HG02759 (cell line): ENCODE measurements at regions not wholly inside any gene's neighbourhood (a gene's known extent, or its start where the extent isn't known, plus 50 kb on each side); places are given as distances from the start of the nearest gene placed in this dataset.
"Not testable (repeated sequence)": the region's sequence is repeated elsewhere in the genome, so short reads cannot be mapped to it uniquely, and the experiment has no call there.

ENCODE experiments used
- ATAC-seq: cut with Tn5 transposase; IDR thresholded peaks from one replicate; pipeline ENCODE4 v1.9.1; 2021; ENCODE audit warnings: mild to moderate bottlenecking, moderate library complexity; ENCODE audit not compliant: unreplicated experiment

DNA sequence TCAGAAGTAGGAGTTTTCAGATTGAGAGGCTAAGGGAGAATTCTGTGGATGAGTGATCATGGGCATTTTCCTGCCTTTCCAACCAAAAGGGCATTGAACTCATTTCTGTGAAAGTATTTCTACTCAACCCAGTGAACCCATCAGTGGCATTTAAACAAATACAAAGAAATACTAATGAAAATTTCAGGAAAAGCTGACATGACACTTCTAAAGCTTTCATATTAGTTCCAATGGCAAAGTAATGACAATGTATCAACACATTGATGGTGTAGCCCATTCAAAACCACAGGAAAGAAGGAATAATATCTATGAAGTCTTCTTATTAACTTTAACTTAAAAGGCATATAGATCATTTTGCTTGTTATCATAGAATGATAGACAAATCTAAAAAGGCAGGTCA is 183.5 kb upstream of the ANXA10 start:
- no peak for ATAC-seq

DNA sequence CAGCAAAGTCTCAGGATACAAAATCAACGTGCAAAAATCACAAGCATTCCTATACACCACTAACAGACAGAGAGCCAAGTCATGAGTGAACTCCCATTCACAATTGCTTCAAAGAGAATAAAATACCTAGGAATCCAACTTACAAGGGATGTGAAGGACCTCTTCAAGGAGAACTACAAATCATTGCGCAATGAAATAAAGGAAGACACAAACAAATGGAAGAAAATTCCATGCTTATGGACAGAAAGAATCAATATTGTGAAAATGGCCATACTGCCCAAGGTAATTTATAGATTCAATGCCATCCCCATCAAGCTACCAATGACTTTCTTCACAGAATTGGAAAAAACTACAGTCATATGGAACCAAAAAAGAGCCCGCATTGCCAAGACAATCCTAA is 179.8 kb upstream of the ANXA10 start:
- not testable (repeated sequence) for ATAC-seq

DNA sequence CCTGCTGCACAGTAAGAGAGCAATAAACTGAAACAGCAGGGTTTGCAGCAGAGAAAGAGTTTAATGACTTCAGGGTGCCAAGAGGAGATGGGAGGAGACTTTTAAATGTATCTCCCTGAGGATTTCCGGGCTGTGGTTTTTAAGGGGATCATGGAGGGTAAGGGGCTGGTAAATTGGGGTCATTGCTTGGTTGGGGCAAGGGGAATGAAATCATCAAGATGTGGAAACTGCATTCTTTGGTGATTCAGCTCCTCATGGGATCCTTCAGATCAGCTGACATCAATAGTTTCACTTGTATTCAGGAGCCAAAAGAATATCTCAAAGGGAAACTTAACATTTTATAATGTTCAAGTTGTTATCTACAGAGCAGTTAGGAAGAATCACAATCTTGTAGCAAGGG is 174.3 kb upstream of the ANXA10 start:
- ATAC-seq, result no peak

DNA sequence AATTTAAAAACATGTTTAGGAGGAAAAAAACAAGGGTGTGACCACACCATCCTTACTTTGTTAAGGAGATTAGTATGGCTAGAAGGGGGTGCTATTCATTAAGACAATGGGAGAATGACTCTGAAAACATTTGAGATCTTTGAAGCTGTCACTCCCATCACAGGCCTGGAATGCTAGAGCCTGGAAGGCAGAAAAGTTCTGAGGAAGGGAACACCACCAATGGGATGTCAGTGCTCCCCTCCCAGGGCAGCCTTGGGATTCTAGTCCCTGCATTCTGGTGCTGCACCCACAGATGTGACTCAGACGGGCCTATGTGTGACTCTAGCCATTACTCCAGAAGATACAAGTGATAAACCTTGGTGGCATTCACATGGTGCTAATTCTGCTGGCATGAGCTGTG is 162.2 kb upstream of the ANXA10 start:
- no peak for ATAC-seq

DNA sequence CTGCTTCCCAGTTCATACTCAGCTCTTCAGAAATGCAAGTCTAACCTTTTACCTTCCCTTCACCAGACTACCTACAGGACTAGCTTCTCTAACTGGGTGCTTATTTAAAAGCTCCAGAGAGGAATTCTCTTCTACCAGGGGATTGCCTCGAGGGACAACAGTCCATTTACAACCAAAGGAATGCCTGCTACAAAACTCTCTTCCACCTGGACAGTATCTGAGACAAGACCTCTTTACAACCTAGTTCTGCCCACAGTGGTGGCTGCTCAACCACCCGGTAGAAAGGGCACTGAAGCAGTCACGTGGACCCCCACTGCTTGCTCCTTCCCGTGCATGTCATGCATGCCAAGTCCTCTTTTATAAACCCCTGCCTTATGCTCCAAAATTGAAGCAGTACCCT is 158.1 kb upstream of the ANXA10 start:
- no peak for ATAC-seq

DNA sequence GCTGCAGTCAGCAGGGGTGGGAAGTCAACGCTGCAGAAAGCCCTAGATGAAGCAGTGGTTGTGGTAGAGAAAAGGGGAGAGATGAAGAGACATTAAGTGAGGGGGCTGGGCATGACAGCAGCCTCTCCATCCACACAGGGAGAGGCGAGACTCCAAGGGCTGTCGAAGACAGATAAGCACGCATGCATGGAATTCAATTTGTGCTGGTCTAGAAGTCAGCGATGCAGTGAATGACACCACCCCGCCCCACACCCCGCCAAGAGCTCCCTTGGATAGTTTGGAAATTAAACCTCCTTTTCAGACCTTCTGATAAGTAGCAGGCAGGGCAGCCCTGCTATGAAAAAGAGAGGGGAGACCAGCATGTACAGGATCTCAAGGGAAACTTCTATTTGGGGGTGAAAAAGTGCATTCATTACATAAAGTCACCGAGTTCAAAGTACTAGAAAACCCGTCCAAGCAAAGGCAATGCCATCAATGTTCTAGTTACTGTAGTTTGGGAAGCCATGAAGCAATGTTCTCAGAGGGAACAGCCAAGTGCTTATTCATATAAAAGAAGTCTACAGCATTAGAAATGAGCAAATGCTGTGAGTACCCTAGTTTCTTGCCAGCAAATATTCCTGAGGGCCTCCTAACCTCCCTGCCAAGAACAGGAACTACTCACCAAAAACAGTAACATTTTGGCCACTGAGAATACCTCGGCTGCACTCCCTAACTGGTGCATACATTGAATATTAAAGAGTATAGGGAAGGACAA is 152.3 kb upstream of the ANXA10 start:
- no peak for ATAC-seq

DNA sequence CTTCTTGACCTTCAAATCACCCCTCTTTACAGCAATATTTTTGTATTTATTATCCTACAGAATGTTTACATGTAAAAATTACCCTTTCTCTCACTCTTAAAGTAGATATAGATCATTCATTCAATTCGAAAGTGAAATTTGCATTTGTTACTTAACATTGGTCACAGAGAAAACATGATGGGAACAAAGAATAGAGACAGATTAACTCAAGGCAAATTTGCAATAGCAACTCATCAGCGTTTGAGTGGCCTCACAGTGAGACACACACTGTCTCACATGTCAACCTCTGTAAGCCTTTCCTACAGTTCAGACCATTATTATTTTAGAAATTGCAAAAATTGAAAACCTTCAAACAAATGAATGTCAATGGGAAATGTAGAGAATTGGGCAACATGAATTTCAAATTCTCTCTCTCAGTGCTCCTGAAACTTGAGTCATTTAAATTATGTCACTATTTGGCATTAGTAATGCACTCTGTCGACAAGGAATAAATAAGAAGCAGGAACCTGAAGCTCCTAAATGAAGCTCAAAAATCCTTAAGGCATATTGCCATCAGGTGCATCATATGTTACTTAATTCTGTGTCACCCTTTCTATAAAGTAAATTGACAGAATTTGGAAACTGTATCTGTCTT is 148.3 kb upstream of the ANXA10 start:
- peak; percentile 81 for ATAC-seq

DNA sequence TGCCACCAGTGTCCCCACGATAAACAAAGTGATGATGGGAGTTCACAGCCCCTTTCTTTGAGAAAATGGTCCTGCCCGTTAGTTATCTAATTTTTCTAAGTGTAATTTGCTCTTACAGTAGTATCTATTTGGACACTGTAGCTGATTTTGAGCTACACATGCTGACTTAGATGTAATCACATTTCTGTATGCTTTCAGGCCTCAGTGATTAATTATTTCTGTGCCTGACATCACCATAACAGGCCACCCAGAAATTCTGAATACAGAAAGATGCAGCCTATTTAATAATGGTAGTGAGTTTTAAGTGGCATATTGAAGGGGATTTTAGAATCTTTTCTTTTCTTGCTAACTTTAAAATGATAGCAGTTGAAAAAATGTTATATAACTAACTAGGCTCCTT is 147.6 kb upstream of the ANXA10 start:
- no peak for ATAC-seq

DNA sequence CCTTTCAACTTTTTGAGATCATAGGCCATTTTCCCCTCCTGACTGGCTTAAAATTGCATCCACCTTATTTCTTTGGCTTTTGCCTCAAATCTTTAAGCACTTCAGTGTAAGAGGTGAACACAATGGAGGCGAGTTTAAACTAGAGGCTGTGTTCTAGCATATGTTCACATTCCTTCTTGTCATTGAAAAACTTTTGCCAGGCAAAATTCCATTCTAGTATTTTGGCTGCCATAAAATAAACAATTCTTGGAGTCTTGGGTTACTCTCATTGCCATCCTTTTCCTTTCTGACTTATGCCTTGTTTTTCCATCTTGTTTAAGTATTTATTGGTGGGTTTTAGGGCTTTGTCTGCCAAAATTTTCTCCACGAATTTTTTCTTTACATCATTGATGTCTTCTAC is 137.3 kb upstream of the ANXA10 start:
- ATAC-seq, result no peak

DNA sequence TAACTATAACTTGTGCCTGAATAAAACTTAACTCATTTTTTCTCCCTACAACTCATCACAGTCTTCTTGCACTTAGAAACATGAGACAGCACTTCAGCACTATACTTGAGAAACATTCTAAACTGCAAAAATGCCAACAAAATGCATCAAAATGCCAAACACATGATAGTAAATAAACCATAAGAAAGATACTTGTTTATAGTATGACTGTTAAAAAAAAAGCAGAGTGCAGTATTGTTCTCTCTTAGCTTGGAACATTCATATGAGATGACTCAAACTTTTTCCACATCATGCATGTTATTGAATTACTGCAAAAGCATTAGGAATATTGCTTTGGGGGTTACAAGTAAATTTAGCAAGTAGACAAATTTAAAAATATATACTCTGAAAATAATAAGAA is 135.7 kb upstream of the ANXA10 start:
- no peak for ATAC-seq

DNA sequence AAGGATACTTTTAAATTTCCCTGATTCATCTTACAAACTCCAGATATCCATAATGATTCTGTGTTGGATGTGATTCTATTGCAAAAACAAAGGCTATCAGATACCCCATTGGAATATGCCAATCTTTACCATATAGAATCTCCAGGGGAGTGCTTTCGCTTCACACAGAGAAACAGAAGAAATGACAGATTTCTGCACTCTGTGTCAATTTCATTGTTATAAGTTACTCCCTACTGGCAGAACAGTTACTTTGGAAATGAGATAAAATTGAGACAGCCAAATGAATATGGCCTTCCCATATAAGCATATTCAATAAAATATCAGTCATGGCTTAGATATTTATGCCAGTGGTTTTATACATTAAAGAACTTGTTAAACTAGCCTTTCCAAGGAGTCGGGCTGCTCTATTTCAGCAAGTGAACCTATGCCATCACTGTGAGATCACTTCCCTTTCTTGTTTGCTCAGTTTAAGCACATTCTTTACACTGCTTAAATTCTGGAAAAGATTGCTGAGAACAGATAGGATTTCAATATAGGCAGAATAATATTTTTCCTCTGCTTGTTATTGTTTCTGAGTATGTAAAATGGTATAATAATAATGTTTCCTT is 127.5 kb upstream of the ANXA10 start:
- no peak for ATAC-seq

DNA sequence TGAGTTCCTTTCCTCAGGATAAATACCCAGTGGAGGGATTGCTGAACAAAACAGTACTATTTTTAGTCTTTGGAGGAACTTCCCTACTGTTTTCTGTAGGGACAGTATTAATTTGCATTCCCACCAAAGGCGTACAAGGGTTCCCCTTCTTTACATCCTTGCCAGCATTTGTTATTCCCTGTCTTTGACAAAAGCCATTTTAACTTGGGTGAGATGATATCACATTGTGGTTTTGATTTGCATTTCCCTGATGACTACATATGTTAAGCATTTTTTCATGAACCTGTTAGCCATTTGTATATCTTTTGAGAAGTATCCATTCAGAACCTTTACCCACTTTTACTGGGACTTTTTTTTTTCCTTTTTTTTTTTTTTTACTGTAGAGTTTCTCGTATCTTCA is 126.2 kb upstream of the ANXA10 start:
- no peak for ATAC-seq

DNA sequence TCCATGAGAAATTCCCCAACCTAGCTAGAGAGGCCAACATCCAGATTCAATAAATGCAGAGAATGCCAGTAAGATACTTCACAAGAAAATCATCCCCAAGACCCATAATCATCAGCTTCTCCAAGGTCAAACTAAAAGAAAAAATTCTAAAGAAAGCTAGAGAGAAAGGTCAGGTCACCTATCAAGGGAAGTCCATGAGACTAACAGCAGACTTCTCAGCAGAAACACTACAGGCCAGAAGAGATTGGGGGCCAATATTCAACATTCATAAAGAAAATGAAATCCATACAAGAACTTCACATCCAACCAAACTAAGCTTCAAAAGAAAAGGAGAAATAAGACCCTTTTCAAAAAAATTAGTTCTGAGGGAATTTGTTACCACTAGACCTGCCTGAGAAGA is 118.8 kb upstream of the ANXA10 start:
- no peak for ATAC-seq

DNA sequence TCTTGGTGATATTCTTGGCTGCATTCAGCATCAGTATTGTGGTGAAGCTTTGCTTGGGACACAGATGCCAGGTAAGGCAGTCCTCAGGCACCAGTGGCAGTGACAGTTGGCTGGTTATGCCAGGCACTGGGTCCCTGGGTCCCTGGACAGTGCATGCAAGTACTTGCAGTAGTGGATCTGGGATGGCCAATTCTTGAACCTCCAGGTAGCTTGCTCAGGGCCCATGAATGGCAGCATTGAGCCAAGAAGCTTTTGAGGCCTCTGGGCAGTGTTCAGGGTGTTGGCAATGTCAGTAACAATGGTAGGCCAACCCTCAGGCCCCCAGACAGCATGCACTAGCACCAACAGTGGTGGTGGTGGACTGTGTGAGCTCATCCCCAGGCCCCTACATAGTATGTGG is 106.8 kb upstream of the ANXA10 start:
- no peak for ATAC-seq

DNA sequence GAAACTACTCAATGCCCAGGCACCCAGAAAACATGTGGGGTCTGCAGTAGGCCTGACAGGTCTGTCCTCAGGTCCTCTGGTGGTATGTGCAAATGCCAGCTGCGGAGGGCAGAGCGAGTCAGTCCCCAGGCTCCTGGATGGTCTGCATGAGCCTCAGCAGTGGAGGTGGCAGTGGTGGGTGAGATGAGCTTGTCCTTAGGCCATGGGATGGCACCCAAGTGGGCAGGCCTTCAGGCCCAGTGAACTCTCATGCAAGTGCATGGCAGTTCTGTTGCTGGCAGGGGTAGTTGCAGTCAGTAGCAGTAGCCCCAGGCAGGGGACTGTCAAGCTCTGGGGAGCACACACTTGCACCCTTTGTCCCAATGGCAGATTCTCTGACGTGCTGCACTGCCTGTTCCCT is 106.3 kb upstream of the ANXA10 start:
- ATAC-seq, result no peak

DNA sequence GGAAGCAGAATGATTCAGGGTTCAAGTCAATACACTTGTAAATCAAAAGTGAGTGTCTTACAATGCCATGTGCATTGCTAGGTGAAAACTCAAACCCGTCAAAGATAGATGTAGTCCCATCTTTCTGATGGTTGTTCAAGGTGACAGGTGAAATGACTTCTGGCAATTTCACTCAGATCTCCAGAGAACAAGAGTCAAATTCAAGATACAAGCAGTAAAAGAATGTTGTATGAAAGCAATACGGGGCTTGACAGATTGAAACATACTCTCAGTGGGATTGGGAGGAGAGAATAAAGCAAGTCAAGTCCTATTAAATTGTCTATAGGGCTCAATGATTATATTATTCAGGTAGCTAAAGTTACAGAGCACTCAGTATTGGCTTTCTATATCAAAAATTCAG is 105.1 kb upstream of the ANXA10 start:
- no peak for ATAC-seq

DNA sequence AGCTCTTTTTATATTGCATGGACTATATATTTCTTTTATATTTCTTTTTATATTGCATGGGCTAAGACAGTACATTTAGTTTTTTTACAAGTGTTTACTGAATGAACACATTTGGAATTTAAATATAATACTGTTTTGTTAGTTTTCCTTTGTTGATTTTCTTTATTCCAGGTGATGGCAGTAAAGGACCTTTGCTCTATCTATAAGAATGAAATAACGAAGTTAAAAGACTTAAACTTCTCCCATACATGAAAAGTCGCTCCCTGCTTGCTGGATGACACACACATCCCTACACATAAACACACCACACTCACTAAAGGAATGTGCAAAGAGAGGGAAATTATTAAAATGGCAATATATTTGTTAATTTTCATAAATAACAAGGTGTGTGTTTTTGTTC is 102.5 kb upstream of the ANXA10 start:
- ATAC-seq, result no peak

DNA sequence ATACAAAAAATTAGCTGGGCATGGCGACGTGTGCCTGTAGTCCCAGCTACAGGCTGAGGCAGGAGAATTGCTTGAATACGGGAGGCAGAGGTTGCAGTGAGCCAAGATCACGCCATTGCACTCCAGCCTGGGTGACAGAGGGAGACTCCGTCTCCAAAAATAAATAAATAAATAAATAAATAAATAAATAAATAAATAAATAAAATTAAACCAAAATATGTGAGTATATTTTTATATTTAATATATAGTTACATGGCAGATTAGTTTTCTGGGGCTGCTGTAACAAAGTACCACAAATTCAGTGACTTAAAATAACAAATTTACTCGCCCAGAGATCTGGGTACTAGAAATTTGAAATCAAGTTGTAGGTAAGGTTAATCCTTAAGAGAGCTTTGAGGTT is 84.2 kb upstream of the ANXA10 start:
- ATAC-seq, result not testable (repeated sequence)

DNA sequence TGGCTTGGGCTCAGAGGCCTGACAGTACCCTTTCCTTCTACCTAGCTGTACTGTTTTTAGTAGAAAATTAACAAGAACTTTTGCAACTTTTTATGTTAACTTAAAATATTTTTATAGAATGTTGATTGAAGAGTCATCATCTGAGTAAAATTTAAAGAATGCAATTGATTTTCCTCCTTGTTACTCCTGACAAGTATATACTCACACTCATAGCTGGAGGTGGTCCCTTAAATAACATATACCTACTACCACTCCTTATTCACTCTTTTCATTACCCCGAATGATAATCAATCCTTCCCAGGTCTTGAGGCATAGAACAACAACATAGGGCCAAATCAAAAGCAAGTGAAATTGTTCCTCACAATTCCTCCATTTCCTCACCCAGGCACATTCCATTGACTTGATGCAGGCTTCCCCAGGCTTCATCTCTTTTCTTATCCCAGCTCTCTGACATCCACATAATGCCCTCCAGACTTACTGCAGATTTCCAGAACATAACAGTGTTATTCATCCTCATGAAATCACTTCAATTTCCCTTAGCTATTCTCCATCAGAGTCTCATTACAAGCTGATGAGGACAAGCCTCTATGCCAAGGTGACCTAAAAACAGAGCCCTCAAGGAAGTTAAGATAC is 73.2 kb upstream of the ANXA10 start:
- ATAC-seq, result no peak

DNA sequence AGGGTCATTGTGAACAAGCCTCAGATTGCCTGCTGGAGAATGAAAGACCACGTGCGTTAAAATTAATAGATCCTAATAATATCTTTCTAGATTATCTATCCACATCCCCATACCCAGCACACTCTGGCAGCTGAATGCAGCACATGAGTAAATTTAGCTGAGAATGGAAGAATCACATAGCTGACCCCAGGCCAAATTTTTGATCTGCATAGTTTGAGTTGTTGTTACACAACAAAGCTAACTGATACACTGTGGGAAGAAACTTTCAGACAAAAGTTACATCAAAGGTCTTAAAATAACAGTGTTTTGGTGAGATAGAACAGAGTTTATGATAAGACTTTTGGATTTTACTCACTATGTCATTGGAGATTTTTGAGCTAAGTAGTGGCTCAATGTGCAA is 72.4 kb upstream of the ANXA10 start:
- ATAC-seq, result no peak

DNA sequence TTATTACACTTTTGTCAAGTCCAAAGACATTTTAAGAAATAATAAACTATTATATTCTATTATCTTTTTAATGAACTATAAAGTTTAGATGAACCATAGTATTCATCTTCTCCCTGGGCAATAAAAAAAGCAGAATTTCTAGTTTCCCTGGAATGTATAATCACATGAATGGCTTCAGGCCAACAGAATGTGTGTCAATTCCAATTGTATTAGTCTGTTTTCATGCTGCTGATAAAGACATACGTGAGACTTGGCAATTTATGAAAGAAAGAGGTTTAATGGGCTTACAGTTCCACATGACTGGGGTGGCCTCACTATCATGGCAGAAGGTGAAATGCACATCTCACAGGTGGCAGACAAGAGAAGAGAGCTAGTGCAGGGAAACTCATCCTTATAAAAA is 70.7 kb upstream of the ANXA10 start:
- ATAC-seq, result no peak

DNA sequence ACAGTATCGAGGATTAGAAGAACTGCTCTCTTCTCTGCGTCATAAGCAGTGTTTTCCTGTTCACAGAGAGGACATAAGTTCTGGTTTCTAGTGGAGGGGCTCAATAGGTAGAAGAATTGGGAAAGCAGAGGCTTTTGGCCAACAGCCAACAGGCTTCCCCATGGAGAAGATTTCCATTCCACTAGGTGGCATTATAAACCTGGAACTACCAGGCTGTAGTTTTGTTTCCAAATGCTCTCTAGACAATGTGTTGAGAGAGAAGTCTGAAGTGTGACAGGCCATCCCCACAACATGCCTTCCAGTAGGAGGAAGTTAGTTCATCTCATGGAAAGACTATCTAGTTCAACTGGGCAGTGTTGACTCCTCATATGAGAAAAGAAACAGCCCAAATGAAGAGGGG is 63.8 kb upstream of the ANXA10 start:
- no peak for ATAC-seq
